H1 (cell line): ENCODE measurements at regions not wholly inside any gene's neighbourhood (a gene's known extent, or its start where the extent isn't known, plus 50 kb on each side); places are given as distances from the start of the nearest gene placed in this dataset.

Source experiments
- HDAC2 ChIP-seq, 2 experiments: fragments of 300-600 bp in 1 of 2; sonication (generic) in 1 of 2; IDR thresholded peaks; 2 replicates each; pipeline ENCODE4 v1.6.1; 2011 to 2012; ENCODE audit warnings: low read depth in 2 of 2, low read length in 2 of 2, mild to moderate bottlenecking in 2 of 2, moderate library complexity in 2 of 2, borderline replicate concordance in 1 of 2, inconsistent platforms in 1 of 2
- JUND ChIP-seq: IDR thresholded peaks from 2 replicates; pipeline ENCODE4 v1.6.1; 2011; ENCODE audit warnings: mild to moderate bottlenecking, improper control_type of control experiment, low read length
- POLR2A ChIP-seq, 2 experiments: IDR thresholded peaks; 1 replicate in 1 of 2; 2 replicates in 1 of 2; pipeline ENCODE4 v1.6.1; 2011; ENCODE audit warnings: low read depth in 2 of 2, low read length in 2 of 2, mild to moderate bottlenecking in 2 of 2; ENCODE audit errors: control extremely low read depth in 1 of 2
- TF ChIP-seq, protein P1 (sequence below): IDR thresholded peaks from 2 replicates; pipeline ENCODE4 v1.6.1; 2011; ENCODE audit warnings: low read depth, mild to moderate bottlenecking, low read length; ENCODE audit not compliant: insufficient read depth

DNA sequence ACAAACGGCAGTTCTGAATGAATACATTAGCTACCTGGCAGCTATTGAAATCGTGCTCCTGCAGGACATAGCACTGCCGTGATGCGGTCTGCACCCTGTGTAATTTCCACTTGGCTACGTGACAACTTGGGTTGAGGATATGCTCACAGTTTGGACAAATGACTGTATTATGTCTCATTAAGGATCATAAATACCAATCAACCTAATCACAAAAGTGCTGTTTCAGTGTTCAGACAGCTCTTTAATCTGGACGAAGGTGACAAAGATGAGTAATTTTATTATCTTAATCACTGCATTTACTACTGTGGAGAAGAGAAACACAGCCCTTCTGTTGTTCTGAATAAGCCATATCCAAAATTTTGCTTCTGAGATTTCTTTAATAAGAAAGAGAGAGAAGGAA is 210.8 kb upstream of the PFKP start (continued):
- TF ChIP-seq, protein P1, sequence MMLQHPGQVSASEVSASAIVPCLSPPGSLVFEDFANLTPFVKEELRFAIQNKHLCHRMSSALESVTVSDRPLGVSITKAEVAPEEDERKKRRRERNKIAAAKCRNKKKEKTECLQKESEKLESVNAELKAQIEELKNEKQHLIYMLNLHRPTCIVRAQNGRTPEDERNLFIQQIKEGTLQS: no peak
- TF ChIP-seq POLR2A (IDR thresholded peaks at IDR 0.05; ENCODE audit: control extremely low read depth in 1 of 2, low read depth in 2 of 2, low read length in 2 of 2): no peak
- TF ChIP-seq HDAC2 (IDR thresholded peaks at IDR 0.05; ENCODE audit: borderline replicate concordance in 1 of 2, low read depth in 2 of 2, low read length in 2 of 2): no peak
- no peak for TF ChIP-seq JUND
